Activated T-helper 2 cell treated with anti-CD3 and anti-CD28 coated beads, Interferon-gamma antibody, Interleukin-2, Interleukin-4, amounts not matched to agents 10 μg/mL and 5 μg/mL and 100 μg/mL, durations not matched to agents 14 hours and 24 hours and 36 hours (primary cell): ENCODE measurements at regions not wholly inside any gene's neighbourhood (a gene's known extent, or its start where the extent isn't known, plus 50 kb on each side); places are given as distances from the start of the nearest gene placed in this dataset.

Source experiments
- DNase-seq: peaks from one replicate; pipeline ENCODE4 v3.0.0; 2021; ENCODE audit warnings: low spot score
- H3K27ac Mint-ChIP-seq: one replicate; pipeline ENCODE4 v1.8.0; 2021; ENCODE audit warnings: mixed read lengths
- H3K27me3 Mint-ChIP-seq: one replicate; pipeline ENCODE4 v1.8.0; 2021; ENCODE audit warnings: low read depth, mixed read lengths
- H3K36me3 Mint-ChIP-seq: one replicate; pipeline ENCODE4 v1.8.0; 2021; ENCODE audit warnings: low read depth, mixed read lengths
- H3K4me1 Mint-ChIP-seq: one replicate; pipeline ENCODE4 v1.8.0; 2021; ENCODE audit warnings: low read depth, mixed read lengths
- H3K4me3 Mint-ChIP-seq: one replicate; pipeline ENCODE4 v1.8.0; 2021; ENCODE audit warnings: low read depth, mild to moderate bottlenecking, moderate library complexity, mixed read lengths
- H3K9me3 Mint-ChIP-seq: one replicate; pipeline ENCODE4 v1.8.0; 2021; ENCODE audit warnings: mixed read lengths
- intact Hi-C: fragments of 100-400 bp; cut with micrococcal nuclease; formaldehyde crosslinking; loops from one replicate; pipeline ENCODE4 v1.15.1; 2023

DNA sequence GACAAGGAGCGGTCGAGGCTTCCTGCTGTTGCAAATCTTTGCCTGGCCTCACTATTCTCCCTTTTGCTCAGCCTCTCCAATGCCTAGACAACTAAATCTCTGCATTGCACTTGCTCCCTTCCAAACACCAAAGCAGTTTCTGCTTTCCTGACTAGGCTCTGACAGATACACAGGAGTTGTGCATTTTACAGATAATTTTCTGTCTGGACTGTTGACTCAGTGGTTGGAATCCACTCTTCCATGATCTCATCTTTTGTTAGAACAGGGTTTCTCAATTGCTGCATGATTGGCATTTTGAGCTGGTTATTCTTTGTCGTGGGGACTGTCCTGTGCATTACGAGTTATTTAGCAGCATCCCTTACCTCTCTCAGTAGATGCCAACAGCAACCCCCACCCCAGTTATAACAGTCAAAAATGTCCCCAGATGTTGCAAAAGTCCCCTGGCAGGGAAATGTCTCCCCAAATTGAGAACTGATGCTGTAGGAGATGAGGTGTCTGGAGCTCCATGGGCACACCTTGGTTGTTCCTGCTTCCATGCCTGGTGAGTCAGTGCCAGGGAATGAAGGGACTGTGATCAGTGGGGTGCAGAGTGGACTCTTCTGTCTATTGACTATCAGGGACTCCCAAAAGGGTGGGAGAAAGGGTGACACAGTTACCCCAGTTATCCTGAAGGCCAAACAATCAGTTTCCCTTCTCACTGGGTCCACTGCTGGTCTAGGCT, 557.4 kb upstream of the PSMD7 start:
- intact Hi-C loops: no loop called here
- no peak overlapping the region for H3K4me3 Mint-ChIP-seq
- peaks cover 2% of the 10 kb centered on the region for H3K4me1 Mint-ChIP-seq
- no peaks in the 10 kb centered on the region for H3K27me3 Mint-ChIP-seq
- no peaks in the 10 kb centered on the region for H3K36me3 Mint-ChIP-seq
- H3K27ac Mint-ChIP-seq: no peak overlapping the region
- H3K9me3 Mint-ChIP-seq: peaks cover 15% of the 10 kb centered on the region
- no peak for DNase-seq

DNA sequence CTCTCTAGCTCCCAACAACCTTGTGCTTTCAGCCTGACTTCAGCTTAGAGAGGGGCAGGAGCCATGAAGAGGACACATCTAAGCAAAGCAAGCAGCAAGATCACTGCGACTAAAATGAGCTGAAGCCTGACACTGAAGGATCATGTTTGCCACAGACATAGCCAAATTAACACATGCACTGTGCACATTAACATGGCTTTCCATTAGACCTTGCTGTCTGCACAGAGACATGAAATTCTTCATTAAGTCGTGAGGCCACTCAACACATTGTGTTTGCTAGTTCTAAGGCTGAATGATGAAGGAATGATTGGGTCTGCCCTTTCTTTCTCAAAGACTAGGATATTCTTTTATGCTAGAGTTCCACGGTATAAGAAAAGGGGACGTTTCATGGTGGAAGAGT, 558.3 kb upstream of the PSMD7 start:
- H3K27me3 Mint-ChIP-seq: no peaks in the 10 kb centered on the region
- H3K4me3 Mint-ChIP-seq: no peak overlapping the region
- peaks cover 2% of the 10 kb centered on the region for H3K4me1 Mint-ChIP-seq

DNA sequence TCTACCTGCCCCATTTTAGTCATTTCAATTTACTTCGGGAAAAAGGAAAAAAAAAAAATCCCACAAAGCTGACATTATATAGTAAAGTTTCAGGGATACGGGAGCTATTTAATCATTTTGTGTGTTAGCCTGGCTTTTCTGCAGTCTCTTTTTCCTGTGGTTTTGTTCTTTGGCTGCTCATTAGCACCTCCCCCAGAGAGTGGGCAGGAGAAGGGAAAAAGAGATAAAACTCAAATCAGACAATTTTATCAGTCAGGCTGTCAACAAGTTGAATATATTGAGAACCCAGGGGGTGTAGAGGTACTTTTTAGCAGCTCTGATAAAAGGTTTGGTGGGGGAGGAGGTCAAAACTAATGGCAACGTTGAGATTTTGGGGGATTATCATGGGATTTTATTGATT, 559.0 kb upstream of the PSMD7 start:
- intact Hi-C loops: no loop called here
- no peaks in the 10 kb centered on the region for H3K27me3 Mint-ChIP-seq
- H3K9me3 Mint-ChIP-seq: peaks cover 15% of the 10 kb centered on the region
- H3K27ac Mint-ChIP-seq: no peak overlapping the region
- no peak for DNase-seq
- H3K4me3 Mint-ChIP-seq: no peak overlapping the region
- no peaks in the 10 kb centered on the region for H3K36me3 Mint-ChIP-seq
- H3K4me1 Mint-ChIP-seq: peaks cover 2% of the 10 kb centered on the region

More for the DNA sequence above, 558.3 kb upstream of the PSMD7 start:
- H3K9me3 Mint-ChIP-seq: peaks cover 15% of the 10 kb centered on the region
- no peaks in the 10 kb centered on the region for H3K36me3 Mint-ChIP-seq
- intact Hi-C loops: no loop called here
- H3K27ac Mint-ChIP-seq: no peak overlapping the region
- DNase-seq: no peak

DNA sequence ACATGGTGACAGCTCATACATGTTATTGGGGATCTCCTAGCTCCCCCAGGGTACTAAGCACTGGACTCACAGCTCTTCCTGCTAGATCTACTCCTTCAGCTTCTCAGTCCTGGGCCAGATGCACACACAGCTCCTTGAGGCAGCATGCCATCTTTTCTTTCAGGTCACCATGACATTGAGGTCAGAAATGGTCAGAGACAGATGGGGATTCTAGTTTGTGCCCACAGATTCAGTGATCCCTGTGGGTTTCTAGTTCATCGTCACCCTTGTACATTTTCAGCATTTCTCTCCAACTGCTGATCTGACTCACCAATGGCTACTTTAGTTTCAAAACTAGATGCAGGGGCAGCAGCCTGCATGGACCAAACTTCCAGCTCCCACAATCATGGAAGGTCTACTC, 560.7 kb upstream of the PSMD7 start:
- intact Hi-C loops: no loop called here
- H3K9me3 Mint-ChIP-seq: peaks cover 15% of the 10 kb centered on the region
- no peak overlapping the region for H3K4me3 Mint-ChIP-seq
- DNase-seq: no peak
- no peaks in the 10 kb centered on the region for H3K36me3 Mint-ChIP-seq
- peaks cover 2% of the 10 kb centered on the region for H3K4me1 Mint-ChIP-seq
- H3K27me3 Mint-ChIP-seq: no peaks in the 10 kb centered on the region
- H3K27ac Mint-ChIP-seq: no peak overlapping the region

DNA sequence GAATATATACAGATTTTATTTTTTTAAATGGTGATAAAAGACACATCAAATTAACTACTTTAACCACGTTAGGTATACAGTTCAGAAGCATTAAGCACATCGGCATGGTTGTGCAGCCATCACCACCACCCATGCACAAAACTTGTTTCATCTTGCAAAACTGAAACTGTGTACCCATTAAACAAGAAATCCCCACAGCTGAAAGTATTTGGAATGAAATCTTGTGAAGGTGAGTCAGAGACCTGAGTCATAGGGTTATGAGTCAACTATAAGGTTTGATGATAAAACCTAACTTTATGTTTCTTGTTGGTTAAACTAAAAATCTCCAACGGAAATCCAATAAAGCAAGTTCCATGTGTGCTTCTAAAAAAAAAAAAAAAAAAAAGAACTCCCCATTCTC, 561.6 kb upstream of the PSMD7 start:
- Mint-ChIP-seq H3K36me3 (no peaks in the 10 kb centered on the region), H3K27me3 (no peaks in the 10 kb centered on the region), H3K4me3 (no peak overlapping the region), H3K4me1 (peaks cover 2% of the 10 kb centered on the region), H3K27ac (no peak overlapping the region), H3K9me3 (peaks cover 17% of the 10 kb centered on the region)
- intact Hi-C loops: no loop called here
- DNase-seq: no peak

DNA sequence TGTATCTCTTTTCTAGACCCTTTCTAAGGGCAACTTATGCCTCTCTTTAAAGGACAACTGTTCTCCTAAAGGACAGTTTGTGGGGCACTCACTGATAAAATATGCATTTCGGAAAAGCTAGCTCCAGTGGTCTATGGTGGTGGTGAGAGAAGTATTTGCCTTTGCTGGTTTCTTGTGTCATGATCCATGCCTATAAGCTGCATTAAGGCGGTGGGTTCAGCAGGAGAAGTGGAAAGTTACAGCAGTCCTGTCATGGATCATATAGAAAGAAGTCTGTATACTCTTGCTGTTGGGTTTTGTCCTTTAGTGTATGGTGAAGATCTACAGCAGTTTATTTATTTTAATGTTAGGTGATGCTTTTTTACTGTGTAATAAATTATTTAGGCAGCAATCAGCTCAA, 563.9 kb upstream of the PSMD7 start:
- H3K36me3 Mint-ChIP-seq: no peaks in the 10 kb centered on the region
- peaks cover 2% of the 10 kb centered on the region for H3K4me1 Mint-ChIP-seq
- H3K9me3 Mint-ChIP-seq: peaks cover 22% of the 10 kb centered on the region
- no peaks in the 10 kb centered on the region for H3K27me3 Mint-ChIP-seq
- H3K27ac Mint-ChIP-seq: no peak overlapping the region
- DNase-seq: no peak
- no peak overlapping the region for H3K4me3 Mint-ChIP-seq
- intact Hi-C loops: no loop called here

DNA sequence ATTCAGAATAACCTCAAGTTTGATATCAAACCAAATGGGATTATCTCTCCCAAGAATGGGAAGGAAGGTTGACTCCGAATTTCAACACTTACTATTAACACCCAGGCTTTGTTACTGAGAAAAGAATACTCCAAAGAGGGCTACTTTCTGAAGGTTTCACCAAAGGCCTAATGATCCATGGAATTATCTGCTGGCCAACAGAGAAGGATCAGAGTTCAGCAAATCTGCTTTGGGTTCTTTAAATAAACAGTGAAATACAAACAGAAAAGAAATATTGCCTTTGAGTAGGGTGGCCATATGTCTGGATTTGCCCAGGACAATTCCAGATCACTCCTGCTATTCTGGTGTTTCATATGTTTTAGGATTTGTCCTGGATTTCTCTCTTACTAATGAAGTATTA, 564.5 kb upstream of the PSMD7 start:
- intact Hi-C loops: no loop called here
- no peaks in the 10 kb centered on the region for H3K36me3 Mint-ChIP-seq
- peaks cover 22% of the 10 kb centered on the region for H3K9me3 Mint-ChIP-seq
- H3K4me3 Mint-ChIP-seq: no peak overlapping the region
- DNase-seq: no peak
- no peak overlapping the region for H3K27ac Mint-ChIP-seq
- peaks cover 2% of the 10 kb centered on the region for H3K4me1 Mint-ChIP-seq
- H3K27me3 Mint-ChIP-seq: no peaks in the 10 kb centered on the region

DNA sequence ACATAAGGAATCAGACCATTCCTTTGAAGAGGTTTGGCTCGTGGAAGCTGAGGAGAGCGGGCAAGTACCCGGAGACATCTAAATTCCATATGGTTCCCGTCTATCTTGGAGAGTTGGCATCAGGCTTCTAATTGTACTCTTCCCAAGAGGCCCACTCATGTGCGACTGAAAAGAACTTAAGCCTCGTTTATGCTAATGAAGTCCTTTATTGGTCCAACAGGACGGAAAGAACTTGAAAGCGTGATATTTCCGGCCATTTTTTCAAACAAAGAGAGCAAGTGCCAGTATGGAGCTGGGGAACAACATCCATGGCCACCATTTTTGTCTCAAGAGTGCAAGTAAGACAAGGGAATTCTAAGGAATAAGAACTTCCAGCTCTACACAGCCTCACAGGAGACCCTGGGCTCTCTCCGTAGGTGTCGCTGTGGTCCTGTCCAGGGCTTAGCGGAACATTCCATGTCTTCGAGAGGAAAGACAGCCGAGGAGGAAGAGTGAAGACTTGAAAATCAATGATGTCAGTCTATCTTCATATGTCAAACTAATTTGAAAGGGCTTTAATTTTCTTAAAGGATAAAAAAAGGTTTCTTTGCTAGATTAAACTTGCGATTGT, 566.0 kb upstream of the PSMD7 start:
- Mint-ChIP-seq H3K27ac (no peak overlapping the region), H3K9me3 (peaks cover 11% of the 10 kb centered on the region), H3K4me3 (no peak overlapping the region), H3K27me3 (no peaks in the 10 kb centered on the region), H3K36me3 (no peaks in the 10 kb centered on the region), H3K4me1 (peaks cover 2% of the 10 kb centered on the region)
- DNase-seq: no peak
- intact Hi-C loops: no loop called here

DNA sequence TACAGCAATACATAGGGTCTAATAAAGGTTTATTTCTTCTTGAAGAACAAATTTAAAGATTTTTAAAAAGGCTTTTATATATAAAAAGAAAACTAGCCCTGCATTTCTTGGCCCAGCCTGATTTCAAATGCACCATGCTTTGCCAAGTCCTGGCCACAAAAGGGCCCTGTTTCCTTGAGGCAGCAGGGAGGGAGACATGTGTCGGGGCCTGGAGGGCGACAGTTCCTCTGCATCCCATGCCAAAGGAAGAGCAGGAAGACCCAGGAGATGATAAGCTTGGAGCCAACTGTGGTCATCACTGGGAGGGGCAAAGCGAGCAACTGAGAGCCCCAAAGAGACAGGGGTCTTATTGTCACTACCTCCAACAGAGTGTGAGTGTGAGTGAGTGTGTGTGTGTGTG, 571.5 kb upstream of the PSMD7 start:
- Mint-ChIP-seq H3K9me3 (peaks cover 7% of the 10 kb centered on the region), H3K27me3 (no peaks in the 10 kb centered on the region), H3K4me3 (no peak overlapping the region), H3K27ac (no peak overlapping the region), H3K36me3 (no peaks in the 10 kb centered on the region), H3K4me1 (no peaks in the 10 kb centered on the region)
- intact Hi-C loops: no loop called here
- DNase-seq: no peak

DNA sequence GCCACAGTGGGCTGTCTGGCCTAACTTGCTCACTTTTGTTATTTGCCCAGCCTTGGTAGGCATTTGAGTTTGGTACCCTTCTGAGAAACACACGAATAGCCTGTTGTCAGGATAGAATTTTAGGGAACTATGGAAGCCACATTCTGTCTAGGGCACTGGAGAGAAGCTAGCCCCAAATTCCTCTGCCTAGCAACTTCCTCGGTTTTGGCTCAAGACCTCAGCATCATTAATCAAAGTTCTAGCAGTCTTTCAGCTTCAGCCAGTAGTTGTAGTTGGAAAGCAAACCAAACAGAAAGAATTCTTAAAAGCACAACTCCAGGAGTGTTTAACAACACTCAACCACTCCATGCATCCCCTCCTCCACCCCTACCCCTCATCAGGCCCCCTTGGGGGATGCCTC, 572.1 kb upstream of the PSMD7 start:
- H3K27me3 Mint-ChIP-seq: no peaks in the 10 kb centered on the region
- H3K36me3 Mint-ChIP-seq: no peaks in the 10 kb centered on the region
- intact Hi-C loops: no loop called here
- no peak overlapping the region for H3K4me3 Mint-ChIP-seq
- peaks cover under 1% of the 10 kb centered on the region for H3K9me3 Mint-ChIP-seq
- no peak overlapping the region for H3K27ac Mint-ChIP-seq
- no peaks in the 10 kb centered on the region for H3K4me1 Mint-ChIP-seq
- no peak for DNase-seq

DNA sequence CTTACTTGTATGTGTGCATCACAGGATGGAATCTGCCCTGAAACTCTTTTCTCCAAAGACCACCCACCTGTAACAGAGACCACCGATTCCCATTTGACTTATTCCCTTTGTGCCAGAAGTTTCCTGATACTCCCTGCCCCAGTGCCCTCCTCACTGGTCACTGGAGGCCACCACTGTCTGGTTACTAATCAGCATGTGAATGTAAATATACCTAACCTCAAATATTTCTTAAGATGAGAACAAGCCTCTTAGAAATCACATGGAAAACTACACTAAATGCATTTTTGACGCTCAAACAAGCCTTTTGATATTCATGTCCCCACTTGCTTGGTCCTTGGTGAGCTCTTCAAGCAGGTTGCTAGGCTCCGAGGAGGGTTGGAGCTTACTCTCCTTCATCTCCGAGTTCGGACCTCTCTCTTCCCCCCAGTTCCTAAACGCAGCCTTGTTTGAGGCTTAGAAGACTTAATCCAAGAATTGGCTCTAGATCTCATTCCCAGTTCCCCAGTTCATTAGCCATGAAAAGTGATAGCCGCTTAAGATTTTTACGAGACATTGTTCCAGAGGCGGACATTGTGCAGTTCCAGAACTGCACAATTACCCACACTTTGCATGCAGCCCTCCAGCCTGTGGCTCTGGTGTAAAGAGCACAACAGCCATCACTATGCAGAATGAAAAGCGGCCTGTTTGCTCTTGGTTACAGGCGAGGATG, 579.2 kb upstream of the PSMD7 start:
- Mint-ChIP-seq H3K36me3 (no peaks in the 10 kb centered on the region), H3K4me3 (no peak overlapping the region), H3K27me3 (no peaks in the 10 kb centered on the region), H3K27ac (no peak overlapping the region), H3K9me3 (peaks cover 4% of the 10 kb centered on the region), H3K4me1 (no peaks in the 10 kb centered on the region)
- intact Hi-C loops: no loop called here
- no peak for DNase-seq

DNA sequence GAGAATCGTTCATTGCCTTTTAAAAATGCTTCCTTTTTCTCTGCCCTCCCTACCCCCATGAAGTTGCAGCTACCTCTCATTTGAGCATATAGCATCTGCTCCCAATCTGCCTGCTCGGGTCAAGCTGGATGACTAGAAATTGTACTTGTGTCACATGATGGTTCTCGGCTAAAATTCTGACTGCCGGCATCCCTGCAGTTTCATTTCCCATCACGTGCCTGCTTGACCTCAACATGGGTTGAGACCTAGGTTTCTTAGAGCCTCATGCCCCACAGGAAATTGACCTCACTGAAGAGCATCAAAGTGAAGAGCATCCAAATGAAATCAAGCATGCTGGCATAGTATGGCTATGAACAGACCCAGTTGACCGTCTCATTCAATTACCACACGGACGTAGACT, 581.6 kb upstream of the PSMD7 start:
- H3K4me3 Mint-ChIP-seq: no peak overlapping the region
- no peaks in the 10 kb centered on the region for H3K4me1 Mint-ChIP-seq
- intact Hi-C loops: no loop called here
- no peak for DNase-seq
- H3K9me3 Mint-ChIP-seq: peaks cover 4% of the 10 kb centered on the region
- no peaks in the 10 kb centered on the region for H3K27me3 Mint-ChIP-seq
- no peak overlapping the region for H3K27ac Mint-ChIP-seq
- no peaks in the 10 kb centered on the region for H3K36me3 Mint-ChIP-seq

DNA sequence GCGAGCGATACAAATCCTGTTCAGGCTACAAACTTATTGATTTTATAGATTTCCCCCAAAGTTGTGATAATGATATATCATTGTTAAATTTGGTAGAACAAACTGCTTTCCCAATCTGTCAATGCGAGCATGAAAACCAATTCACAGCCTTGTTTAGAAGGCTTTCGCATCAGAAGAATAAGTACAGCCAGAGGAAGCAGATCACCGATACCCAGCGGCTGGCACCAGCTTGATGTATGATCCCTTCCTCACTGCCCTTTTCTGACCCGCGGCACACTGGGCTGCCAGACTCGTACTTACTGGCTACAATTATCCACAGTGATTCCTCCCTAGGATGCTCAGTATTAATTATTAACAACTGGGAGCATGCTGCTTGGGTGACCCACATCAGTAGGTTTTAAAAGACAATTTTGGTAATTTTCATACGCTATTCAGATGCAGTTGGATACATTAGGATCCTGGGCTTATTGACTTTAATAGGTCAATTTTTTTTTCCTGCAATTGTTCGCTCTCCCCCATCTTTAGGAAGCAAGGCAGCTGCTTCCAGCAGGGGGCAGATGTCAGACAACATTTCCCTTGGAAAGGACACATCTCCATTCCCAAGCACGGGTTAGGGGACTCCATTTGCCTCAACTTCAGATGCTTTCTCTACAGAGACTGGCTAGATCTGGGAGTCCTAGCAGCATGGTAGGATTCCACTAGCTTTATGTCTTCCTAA, 582.7 kb upstream of the PSMD7 start:
- Mint-ChIP-seq H3K27ac (no peak overlapping the region), H3K4me1 (no peaks in the 10 kb centered on the region), H3K27me3 (no peaks in the 10 kb centered on the region), H3K9me3 (peaks cover 4% of the 10 kb centered on the region), H3K36me3 (no peaks in the 10 kb centered on the region), H3K4me3 (no peak overlapping the region)
- intact Hi-C loops: no loop called here
- no peak for DNase-seq
